ENCODE measurements at regions not wholly inside any gene's neighbourhood (a gene's known extent, or its start where the extent isn't known, plus 50 kb on each side); places are given as distances from the start of the nearest gene placed in this dataset.
A peak's percentile ranks its signal among the peaks of the same experiment; 100 is the strongest.

- no peaks in the 10 kb centered on the region for H3K4me1 ChIP-seq
- H3K9me3 ChIP-seq, result no peaks in the 10 kb centered on the region
- no peak for TF ChIP-seq POLR2A (IDR thresholded peaks at IDR 0.05)
- TF ChIP-seq POLR2AphosphoS5 (IDR thresholded peaks at IDR 0.05), result no peak
- TF ChIP-seq CTCF (IDR thresholded peaks at IDR 0.05), result no peak
- no peak overlapping the region for H3K4me3 ChIP-seq
- no peaks in the 10 kb centered on the region for H3K36me3 ChIP-seq
- no peaks in the 10 kb centered on the region for H3K27me3 ChIP-seq
- no peak overlapping the region for H3K27ac ChIP-seq
- intact Hi-C loops (cut with DNase I; ENCODE audit: low total_unique reads), result no loop called here
- DNase-seq (ENCODE audit: low spot score in 2 of 2), result no peak
Observed at GRCh38 chr7:17678896-17679295, 261.4 kb downstream of the SNX13 start.

GRCh38 chr7:17679458-17679857, 260.8 kb downstream of the SNX13 start:
- no peak for DNase-seq (ENCODE audit: low spot score in 2 of 2)
- TF ChIP-seq POLR2A (IDR thresholded peaks at IDR 0.05) (no peak), POLR2AphosphoS5 (IDR thresholded peaks at IDR 0.05) (peak in 1 of 3 donors; percentile 48), CTCF (IDR thresholded peaks at IDR 0.05) (no peak)
- intact Hi-C loops (cut with DNase I; ENCODE audit: low total_unique reads), result no loop called here
- no peaks in the 10 kb centered on the region for H3K36me3 ChIP-seq
- H3K4me1 ChIP-seq, result no peaks in the 10 kb centered on the region
- no peaks in the 10 kb centered on the region for H3K27me3 ChIP-seq
- H3K27ac ChIP-seq, result peak overlapping the region in 1 of 2 donors; percentile 26
- H3K4me3 ChIP-seq, result no peak overlapping the region
- H3K9me3 ChIP-seq, result no peaks in the 10 kb centered on the region

- TF ChIP-seq CTCF (IDR thresholded peaks at IDR 0.05) (no peak), POLR2AphosphoS5 (IDR thresholded peaks at IDR 0.05) (peak; percentile 21 to 70 (median 33))
- intact Hi-C loops (cut with DNase I; ENCODE audit: low total_unique reads), result loop anchor here (5.0 kb wide), 1 partner anchor 953 kb away; no protein-coding TSS in a partner anchor
- Histone ChIP-seq H3K4me1 (no peaks in the 10 kb centered on the region), H3K9me3 (no peaks in the 10 kb centered on the region), H3K4me3 (no peak overlapping the region), H3K27me3 (no peaks in the 10 kb centered on the region), H3K36me3 (no peaks in the 10 kb centered on the region), H3K27ac (peak overlapping the region in 1 of 2 donors; percentile 26)
- DNase-seq (ENCODE audit: low spot score in 2 of 2), result no peak
Observed at GRCh38 chr7:17680026-17680425, 260.3 kb downstream of the SNX13 start.

- DNase-seq (ENCODE audit: low spot score in 2 of 2), result no peak
- no peaks in the 10 kb centered on the region for H3K9me3 ChIP-seq
- intact Hi-C loops (cut with DNase I; ENCODE audit: low total_unique reads), result loop anchor here (5.0 kb wide), 1 partner anchor 954 kb away; no protein-coding TSS in a partner anchor
- H3K27ac ChIP-seq, result no peak overlapping the region
- H3K36me3 ChIP-seq, result no peaks in the 10 kb centered on the region
- H3K4me1 ChIP-seq, result no peaks in the 10 kb centered on the region
- TF ChIP-seq CTCF (IDR thresholded peaks at IDR 0.05), result peak; percentile 54 to 66 (median 65)
- TF ChIP-seq POLR2AphosphoS5 (IDR thresholded peaks at IDR 0.05), result no peak
- no peaks in the 10 kb centered on the region for H3K27me3 ChIP-seq
- no peak overlapping the region for H3K4me3 ChIP-seq
Observed at GRCh38 chr7:17680943-17681351, 259.3 kb downstream of the SNX13 start.

GRCh38 chr7:17681965-17682364, 258.3 kb downstream of the SNX13 start:
- Histone ChIP-seq H3K4me1 (no peaks in the 10 kb centered on the region), H3K27me3 (no peaks in the 10 kb centered on the region), H3K27ac (no peak overlapping the region), H3K4me3 (no peak overlapping the region), H3K36me3 (no peaks in the 10 kb centered on the region), H3K9me3 (no peaks in the 10 kb centered on the region)
- intact Hi-C loops (cut with DNase I; ENCODE audit: low total_unique reads), result loop anchor here (5.0 kb wide), 1 partner anchor 955 kb away; no protein-coding TSS in a partner anchor
- no peak for DNase-seq (ENCODE audit: low spot score in 2 of 2)
- TF ChIP-seq CTCF (IDR thresholded peaks at IDR 0.05) (no peak), POLR2AphosphoS5 (IDR thresholded peaks at IDR 0.05) (no peak), POLR2A (IDR thresholded peaks at IDR 0.05) (no peak)

Data from breast epithelium (tissue), 4 donors.